ENCODE measurements at regions not wholly inside any gene's neighbourhood (a gene's known extent, or its start where the extent isn't known, plus 50 kb on each side); places are given as distances from the start of the nearest gene placed in this dataset.

DNA sequence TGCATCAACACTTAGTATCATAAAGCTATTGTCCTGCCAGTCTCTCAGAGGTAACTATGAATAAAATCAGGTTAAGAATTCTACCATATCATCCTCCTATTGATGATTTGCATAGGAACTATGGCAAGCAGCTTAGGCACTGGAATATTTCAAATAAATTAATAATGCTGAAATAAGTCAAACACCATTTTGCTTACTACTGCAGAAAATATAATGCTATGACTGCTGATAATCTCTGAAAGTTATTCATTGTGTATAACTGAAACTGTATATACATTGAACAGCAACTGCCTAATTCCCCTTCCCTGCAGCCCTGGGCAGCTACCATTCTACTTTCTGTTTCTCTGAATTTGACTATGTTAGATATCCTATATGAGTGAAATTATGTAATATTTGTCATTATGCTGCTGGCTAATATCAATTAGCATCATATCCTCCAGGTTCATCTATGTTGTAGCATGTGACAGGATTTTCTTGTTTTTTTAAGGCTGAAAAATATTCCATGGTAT lies 318.8 kb upstream of the SGCG start:
- no peak overlapping the region for H2BK15ac ChIP-seq (ENCODE audit: low read depth, low read length)
- H4K20me1 ChIP-seq (ENCODE audit: control insufficient read depth, insufficient read depth, insufficient read length) = no peaks in the 10 kb centered on the region
- peaks cover 3 to 16% of the 10 kb centered on the region in 2 experiments for H3K9me3 Mint-ChIP-seq
- H3K23me2 ChIP-seq (ENCODE audit: insufficient read length, low read depth, low read length, poor library complexity, severe bottlenecking) = no peaks in the 10 kb centered on the region
- no peak overlapping the region for H4K91ac ChIP-seq (ENCODE audit: insufficient read length, low read depth, low read length)
- H3K9me3 ChIP-seq (ENCODE audit: control insufficient read depth, low read depth, low read length) = no peaks in the 10 kb centered on the region
- H3K79me2 ChIP-seq (ENCODE audit: insufficient read depth, low read length) = no peaks in the 10 kb centered on the region
- H3K4me3 Mint-ChIP-seq = no peak overlapping the region
- H3K27me3 Mint-ChIP-seq (ENCODE audit: low read depth) = no peaks in the 10 kb centered on the region
- no peak overlapping the region for H2AFZ ChIP-seq (ENCODE audit: low read length)
- no peaks in the 10 kb centered on the region for H3K27me3 ChIP-seq (ENCODE audit: insufficient read depth, low read length)
- H2BK20ac ChIP-seq (ENCODE audit: low read depth, low read length, poor library complexity, severe bottlenecking) = no peak overlapping the region
- no peak overlapping the region for H4K8ac ChIP-seq (replicated peaks; ENCODE audit: insufficient read length, low read depth, low read length)
- no peak overlapping the region for H3K9ac ChIP-seq (ENCODE audit: extremely low read depth, insufficient read length, low read length)
- no peak overlapping the region for H3T11ph ChIP-seq (ENCODE audit: low read length)
- no peak overlapping the region for H3K4me2 ChIP-seq (ENCODE audit: insufficient read depth, insufficient read length, low read length)
- no peak overlapping the region for H3K56ac ChIP-seq (ENCODE audit: insufficient read length, low read depth, low read length)
- H4K5ac ChIP-seq (ENCODE audit: insufficient read length, low read depth, low read length) = no peak overlapping the region
- H2AK5ac ChIP-seq (ENCODE audit: insufficient read length, low read length) = no peak overlapping the region
- no peak overlapping the region for H3K4ac ChIP-seq (ENCODE audit: low read depth, low read length)
- no peak overlapping the region for H2BK12ac ChIP-seq (ENCODE audit: insufficient read length, low read depth, low read length)
- no peak for TF ChIP-seq CTCF (conservative IDR thresholded peaks at IDR 0.05)
- no peaks in the 10 kb centered on the region for H3K4me1 ChIP-seq (ENCODE audit: insufficient read depth, low read length)
- no peak overlapping the region for H3K18ac ChIP-seq (ENCODE audit: insufficient read length, low read depth, low read length)
- H3K79me1 ChIP-seq (ENCODE audit: insufficient read depth, low read depth, low read length, poor library complexity, severe bottlenecking) = no peaks in the 10 kb centered on the region
- H3K27ac ChIP-seq (ENCODE audit: insufficient read length, low read depth, low read length) = no peak overlapping the region
- H3K14ac ChIP-seq (ENCODE audit: insufficient read depth, low read length) = no peak overlapping the region
- no peak overlapping the region for H2BK5ac ChIP-seq (ENCODE audit: insufficient read length, low read length)
- H3K27ac Mint-ChIP-seq = no peak overlapping the region
- no peak overlapping the region for H2BK120ac ChIP-seq (ENCODE audit: low read depth, low read length, poor library complexity, severe bottlenecking)
- peaks cover 0 to 9% (median 2%) of the 10 kb centered on the region in 3 experiments; a peak in 4 of 7 replicates for H3K36me3 Mint-ChIP-seq (ENCODE audit: insufficient read depth in 1 of 3, low read depth in 3 of 3)
- no peak for DNase-seq
- H3K23ac ChIP-seq (ENCODE audit: insufficient read length, low read depth, low read length) = no peak overlapping the region
- H3K4me1 Mint-ChIP-seq = peaks cover 0 to 2% of the 10 kb centered on the region in 2 experiments; a peak in 2 of 4 replicates
